Stimulated activated CD8-positive, alpha-beta memory T cell treated with anti-CD3 and anti-CD28 coated beads, Interleukin-7, amount 100 ng/mL, for 4 hours (primary cell): ENCODE measurements at regions not wholly inside any gene's neighbourhood (a gene's known extent, or its start where the extent isn't known, plus 50 kb on each side); places are given as distances from the start of the nearest gene placed in this dataset.

Experiments used
- DNase-seq, 2 donors: peaks; one replicate each; pipeline ENCODE4 v3.0.0-alpha.2; 2020; ENCODE audit warnings: low read depth in 2 of 2

GRCh38 chr2:185147361-185147760 lies 549.0 kb downstream of the ZNF804A start:
- DNase-seq = no peak

GRCh38 chr2:185152186-185152585 lies 553.9 kb downstream of the ZNF804A start:
- DNase-seq = no peak

GRCh38 chr2:185161701-185162100 lies 563.4 kb downstream of the ZNF804A start:
- DNase-seq = no peak

- no peak for DNase-seq
Observed at GRCh38 chr2:185174353-185174752, 564.3 kb upstream of the FSIP2 start.

GRCh38 chr2:185179743-185180142 lies 558.9 kb upstream of the FSIP2 start:
- no peak for DNase-seq

- no peak for DNase-seq
Observed at GRCh38 chr2:185181901-185182300, 556.7 kb upstream of the FSIP2 start.

- no peak for DNase-seq
Observed at GRCh38 chr2:185185044-185185443, 553.6 kb upstream of the FSIP2 start.

- no peak for DNase-seq
Observed at GRCh38 chr2:185187421-185187820, 551.2 kb upstream of the FSIP2 start.

GRCh38 chr2:185188656-185189055 lies 549.9 kb upstream of the FSIP2 start:
- DNase-seq = no peak

GRCh38 chr2:185201063-185201462 lies 537.5 kb upstream of the FSIP2 start:
- no peak for DNase-seq

- no peak for DNase-seq
Observed at GRCh38 chr2:185202381-185202780, 536.2 kb upstream of the FSIP2 start.

- DNase-seq = no peak
Observed at GRCh38 chr2:185202945-185203528, 535.6 kb upstream of the FSIP2 start.

- DNase-seq = no peak
Observed at GRCh38 chr2:185208261-185208660, 530.3 kb upstream of the FSIP2 start.

GRCh38 chr2:185215497-185215896 lies 523.1 kb upstream of the FSIP2 start:
- DNase-seq = no peak

- DNase-seq = no peak
Observed at GRCh38 chr2:185219981-185220380, 518.6 kb upstream of the FSIP2 start.

- DNase-seq = no peak
Observed at GRCh38 chr2:185222311-185222710, 516.3 kb upstream of the FSIP2 start.

- no peak for DNase-seq
Observed at GRCh38 chr2:185227391-185227790, 511.2 kb upstream of the FSIP2 start.

- no peak for DNase-seq
Observed at GRCh38 chr2:185239491-185239890, 499.1 kb upstream of the FSIP2 start.

- no peak for DNase-seq
Observed at GRCh38 chr2:185240796-185241195, 497.8 kb upstream of the FSIP2 start.

GRCh38 chr2:185241556-185241955 lies 497.0 kb upstream of the FSIP2 start:
- DNase-seq = no peak

- no peak for DNase-seq
Observed at GRCh38 chr2:185242462-185242861, 496.1 kb upstream of the FSIP2 start.

GRCh38 chr2:185245216-185245615 lies 493.4 kb upstream of the FSIP2 start:
- no peak for DNase-seq

- no peak for DNase-seq
Observed at GRCh38 chr2:185245806-185246205, 492.8 kb upstream of the FSIP2 start.

- DNase-seq = no peak
Observed at GRCh38 chr2:185246717-185247116, 491.9 kb upstream of the FSIP2 start.
